ENCODE measurements at regions not wholly inside any gene's neighbourhood (a gene's known extent, or its start where the extent isn't known, plus 50 kb on each side); places are given as distances from the start of the nearest gene placed in this dataset.
"Not testable (repeated sequence)": the region's sequence is repeated elsewhere in the genome, so short reads cannot be mapped to it uniquely, and the experiment has no call there.

DNA sequence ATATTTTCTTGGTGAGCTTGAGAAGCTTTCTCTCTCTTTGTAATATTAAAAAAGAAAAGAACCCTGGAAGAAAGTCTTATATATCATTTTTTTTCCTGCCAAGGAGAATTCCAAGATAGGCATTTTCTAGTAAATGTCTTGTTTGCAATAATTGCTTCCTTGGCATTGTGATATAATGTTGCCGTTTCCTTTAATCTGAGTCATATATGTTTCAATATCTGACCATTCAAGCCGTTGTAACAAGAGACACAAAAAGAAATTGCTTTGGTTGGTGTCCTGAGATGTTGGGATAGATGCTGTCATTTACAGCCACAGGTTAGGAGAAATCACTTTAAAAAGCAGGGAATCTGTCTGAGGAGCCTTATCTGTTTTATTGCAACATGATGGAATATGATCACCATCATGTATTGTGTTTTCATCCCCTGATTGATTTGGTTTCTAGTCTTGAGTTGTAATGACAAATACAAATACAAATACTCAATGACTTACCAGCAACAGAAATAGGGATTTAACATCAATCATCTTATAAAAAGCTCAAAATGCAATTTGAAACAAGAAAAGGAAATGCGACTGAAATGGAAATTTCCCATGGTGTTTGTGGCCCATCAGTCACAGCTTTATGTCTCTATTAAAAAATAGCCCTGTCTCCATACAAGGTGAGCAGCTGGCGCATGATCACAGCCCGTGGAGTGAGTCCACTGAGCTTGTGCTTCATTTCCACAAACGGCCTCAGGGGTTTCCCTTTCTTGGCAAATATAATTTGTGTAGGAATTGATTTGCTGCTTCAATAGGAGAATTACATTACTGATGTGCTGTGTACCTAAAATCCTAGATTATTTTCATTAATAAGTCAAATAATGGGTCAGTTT is 250.1 kb upstream of the TRPC7 start:
- peak in 1 of 2 experiments; percentile 10 for DNase-seq

GRCh38 chr5:136613230-136613629 is 247.9 kb upstream of the TRPC7 start:
- no peak for DNase-seq

- DNase-seq: no peak
These were observed 240.3 kb upstream of the TRPC7 start for GRCh38 chr5:136605638-136606037.

DNA sequence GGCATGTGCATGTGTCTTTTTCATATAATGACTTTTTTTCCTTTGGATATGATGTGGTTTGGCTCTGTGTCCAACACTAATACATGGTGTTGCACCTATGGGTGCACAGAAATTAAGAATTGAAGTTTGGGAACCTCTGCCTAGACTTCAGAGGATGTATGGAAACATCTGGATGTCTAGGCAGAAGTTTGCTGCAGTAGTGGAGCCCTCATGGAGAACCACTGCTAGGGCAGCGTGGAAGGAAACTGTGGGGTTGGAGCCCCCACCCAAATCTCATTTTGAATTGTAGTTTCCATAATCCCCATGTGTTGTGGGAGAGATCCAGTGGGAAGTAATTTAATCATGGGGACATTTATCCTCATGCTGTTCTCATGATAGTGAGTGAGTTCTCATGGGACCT is 235.0 kb upstream of the TRPC7 start:
- DNase-seq: no peak

GRCh38 chr5:136598802-136599404 is 233.6 kb upstream of the TRPC7 start:
- no peak for DNase-seq

- DNase-seq: no peak
These were observed 229.1 kb upstream of the TRPC7 start for GRCh38 chr5:136594416-136594815.

- DNase-seq: no peak
These were observed 225.2 kb upstream of the TRPC7 start for GRCh38 chr5:136590581-136590980.

GRCh38 chr5:136586196-136586595 is 220.9 kb upstream of the TRPC7 start:
- DNase-seq: no peak

- no peak for DNase-seq
These were observed 219.1 kb upstream of the TRPC7 start for GRCh38 chr5:136584474-136584873.

- DNase-seq: no peak
These were observed 213.9 kb upstream of the TRPC7 start for GRCh38 chr5:136579238-136579637.

DNA sequence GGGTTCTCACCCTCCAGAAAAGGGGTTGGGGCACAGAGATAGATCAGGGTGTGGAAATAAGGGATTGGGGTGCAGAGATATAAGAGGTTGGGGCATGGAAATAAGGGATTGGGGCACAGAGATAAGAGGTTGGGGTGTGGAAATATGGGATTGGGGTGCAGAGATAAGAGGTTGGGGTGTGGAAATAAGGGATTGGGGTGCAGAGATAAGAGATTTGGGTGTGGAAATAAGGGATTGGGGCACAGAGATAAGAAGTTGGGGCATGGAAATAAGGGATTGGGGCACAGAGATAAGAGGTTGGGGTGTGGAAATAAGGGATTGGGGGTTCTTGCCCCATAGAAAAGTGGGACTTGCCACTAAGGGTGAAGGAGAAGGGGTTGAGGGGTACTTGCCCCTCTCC is 204.5 kb upstream of the TRPC7 start:
- not testable (repeated sequence) for DNase-seq

DNA sequence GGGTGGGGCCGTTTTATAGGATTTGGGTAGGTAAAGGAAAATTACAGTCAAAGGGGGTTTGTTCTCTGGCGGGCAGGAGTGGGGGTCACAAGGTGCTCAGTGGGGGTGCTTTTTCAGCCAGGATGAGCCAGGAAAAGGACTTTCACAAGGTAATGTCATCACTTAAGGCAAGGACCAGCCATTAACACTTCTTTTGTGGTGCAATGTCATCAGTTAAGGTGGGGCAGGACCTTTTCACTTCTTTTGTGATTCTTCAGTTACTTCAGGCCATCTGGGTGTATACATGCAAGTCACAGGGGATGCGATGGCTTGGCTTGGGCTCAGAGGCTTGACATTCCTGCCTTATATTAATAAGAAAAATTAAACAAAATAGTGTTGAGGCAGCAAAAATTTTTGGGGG is 200.1 kb upstream of the TRPC7 start:
- not testable (repeated sequence) for DNase-seq

GRCh38 chr5:136565050-136565449 is 199.7 kb upstream of the TRPC7 start:
- not testable (repeated sequence) for DNase-seq

GRCh38 chr5:136564431-136564830 is 199.1 kb upstream of the TRPC7 start:
- DNase-seq: not testable (repeated sequence)

- DNase-seq: no peak
These were observed 198.1 kb upstream of the TRPC7 start for GRCh38 chr5:136563489-136563888.

DNA sequence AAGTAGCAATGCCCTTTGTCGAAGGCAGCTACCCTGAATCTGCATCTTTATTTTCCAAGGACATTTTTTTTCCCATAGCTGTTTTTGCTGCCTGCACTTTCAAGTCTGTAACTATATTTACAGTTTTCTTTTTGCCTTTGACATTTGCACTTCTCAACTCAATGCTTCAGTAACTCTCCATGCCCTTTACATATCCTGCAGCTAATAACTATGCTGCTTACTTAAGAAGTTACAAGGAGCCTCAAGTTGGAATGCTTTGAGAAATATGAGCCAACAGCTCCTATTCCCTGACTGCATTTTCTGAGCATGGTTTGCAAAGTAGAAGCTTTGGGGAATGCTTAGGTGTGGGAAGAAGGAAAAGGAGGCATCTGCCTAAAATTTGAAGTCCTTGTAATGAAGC is 194.8 kb upstream of the TRPC7 start:
- DNase-seq: no peak

DNA sequence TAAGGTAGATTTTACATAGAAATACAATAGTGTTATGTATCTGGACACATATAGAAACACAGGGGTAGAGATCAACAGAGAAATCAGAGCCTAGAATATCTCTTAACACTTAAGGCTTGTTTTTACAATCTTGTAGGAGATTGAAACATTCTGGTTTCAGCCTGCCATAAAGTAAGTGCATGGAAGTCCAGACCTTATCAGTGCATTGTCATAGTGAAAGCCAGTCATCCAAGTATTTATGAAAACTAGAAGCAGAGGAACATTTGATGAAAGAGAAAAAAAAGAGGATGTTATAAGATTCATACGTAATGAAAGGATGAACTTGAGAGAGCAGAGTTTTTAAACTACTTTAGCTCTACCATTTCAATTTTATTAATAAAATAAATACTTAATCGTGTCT is 194.3 kb upstream of the TRPC7 start:
- DNase-seq: no peak

GRCh38 chr5:136547096-136547495 is 181.8 kb upstream of the TRPC7 start:
- not testable (repeated sequence) for DNase-seq

- DNase-seq: not testable (repeated sequence)
These were observed 181.1 kb upstream of the TRPC7 start for GRCh38 chr5:136546441-136546840.

GRCh38 chr5:136545031-136545430 is 179.7 kb upstream of the TRPC7 start:
- DNase-seq: not testable (repeated sequence)

- no peak for DNase-seq
These were observed 173.2 kb upstream of the TRPC7 start for GRCh38 chr5:136538534-136538933.

DNA sequence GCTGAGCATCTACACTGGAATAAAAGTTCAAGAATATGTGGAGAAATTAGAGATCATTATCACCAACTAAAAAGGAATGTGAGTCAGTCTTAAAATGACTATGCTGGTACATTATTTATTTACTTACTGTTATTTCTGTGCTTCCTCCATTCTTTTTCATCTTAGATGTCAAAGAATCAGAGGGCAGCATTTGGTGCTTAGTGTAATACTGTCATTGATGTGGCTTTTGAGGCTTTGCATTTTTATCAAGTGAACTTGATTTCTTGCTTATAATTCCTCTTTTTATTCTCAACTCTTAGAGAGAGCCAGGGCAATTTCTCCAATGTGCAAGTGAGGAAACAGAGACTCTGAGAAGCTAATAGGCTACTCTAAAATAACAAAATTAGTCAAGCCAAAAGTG is 163.7 kb upstream of the TRPC7 start:
- DNase-seq: no peak

DNA sequence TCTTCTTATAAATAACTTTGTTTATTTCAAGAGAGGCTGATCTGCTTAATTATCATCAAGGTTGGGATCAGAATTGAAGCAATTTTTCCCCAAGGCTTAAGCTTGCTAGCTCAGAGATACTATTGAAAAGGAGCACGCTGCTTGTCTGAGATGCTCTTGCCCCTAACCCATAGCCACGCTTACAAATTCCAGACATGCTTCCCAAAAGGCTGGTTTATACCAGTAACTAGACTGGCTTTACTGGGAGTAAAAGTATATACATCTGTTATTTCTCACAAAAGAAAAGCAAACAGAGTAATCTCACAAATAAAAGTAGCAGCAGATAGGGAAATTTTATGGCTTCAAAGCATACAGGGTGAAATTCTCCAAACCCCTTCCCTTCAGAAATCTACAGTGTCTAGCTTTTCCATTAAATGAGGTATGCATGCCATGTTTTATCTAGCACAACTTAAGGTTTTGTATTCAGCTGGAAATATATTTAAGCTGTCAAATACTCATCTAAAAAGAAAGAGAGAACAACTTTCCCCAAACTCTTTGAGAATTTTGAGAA is 163.2 kb upstream of the TRPC7 start:
- no peak for DNase-seq

DNA sequence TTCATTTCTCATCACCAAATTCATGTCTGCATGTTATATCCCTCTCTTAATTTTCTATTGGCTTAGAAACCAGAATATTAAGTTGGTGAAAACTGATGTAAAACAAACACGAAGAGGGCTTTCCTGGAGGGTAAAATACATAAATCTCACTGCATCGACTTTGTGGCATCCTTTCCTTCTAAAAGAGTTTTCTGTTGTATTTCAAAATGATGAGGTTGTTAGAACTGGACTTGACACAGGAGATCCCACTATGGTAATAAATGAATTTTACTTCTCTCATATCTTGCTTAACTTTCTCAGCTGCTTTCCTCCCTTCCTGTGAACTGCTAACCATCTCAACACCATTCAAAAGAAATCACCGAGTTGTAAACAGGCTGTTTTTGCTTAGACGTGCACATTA is 162.0 kb upstream of the TRPC7 start:
- no peak for DNase-seq
